AG04450 (cell line): ENCODE measurements at regions not wholly inside any gene's neighbourhood (a gene's known extent, or its start where the extent isn't known, plus 50 kb on each side); places are given as distances from the start of the nearest gene placed in this dataset.

ENCODE experiments used
- CTCF ChIA-PET: fragments of 300-600, 350-600 bp; formaldehyde crosslinking; extraction: SDS; loops from one replicate; lab custom pipeline; 2022; ENCODE audit warnings: antibody characterized with exemption, inconsistent platforms; lab: Charles Lee
- POLR2A ChIA-PET: fragments of 350-600 bp; formaldehyde crosslinking; extraction: SDS; loops from one replicate; lab custom pipeline; 2021; ENCODE audit warnings: antibody characterized with exemption, inconsistent platforms; lab: Yijun Ruan, JAX
- DNase-seq: peaks from one replicate; pipeline ENCODE4 v3.0.0-alpha.2; 2011; ENCODE audit warnings: low read depth, low spot score
- H3K27ac ChIP-seq: one replicate; pipeline ENCODE4 v1.5.1; 2012; ENCODE audit warnings: low read depth, low read length, control low read depth
- H3K27me3 ChIP-seq: one replicate; pipeline ENCODE4 v1.6.0; 2012; ENCODE audit warnings: low read length; ENCODE audit not compliant: control insufficient read depth, insufficient read depth
- H3K4me3 ChIP-seq: 2 replicates; pipeline ENCODE4 v1.5.1; 2011; ENCODE audit warnings: mild to moderate bottlenecking, low read depth, low read length, control low read depth
- H3K9me3 ChIP-seq: 2 replicates; pipeline ENCODE4 v1.5.1; 2012; ENCODE audit warnings: low read length; ENCODE audit not compliant: control insufficient read depth, insufficient read depth
- TF ChIP-seq, protein P1 (sequence below): IDR thresholded peaks from 2 replicates; pipeline ENCODE4 v1.5.1; 2011; ENCODE audit warnings: low read depth, low read length, control low read depth, inconsistent platforms

DNA sequence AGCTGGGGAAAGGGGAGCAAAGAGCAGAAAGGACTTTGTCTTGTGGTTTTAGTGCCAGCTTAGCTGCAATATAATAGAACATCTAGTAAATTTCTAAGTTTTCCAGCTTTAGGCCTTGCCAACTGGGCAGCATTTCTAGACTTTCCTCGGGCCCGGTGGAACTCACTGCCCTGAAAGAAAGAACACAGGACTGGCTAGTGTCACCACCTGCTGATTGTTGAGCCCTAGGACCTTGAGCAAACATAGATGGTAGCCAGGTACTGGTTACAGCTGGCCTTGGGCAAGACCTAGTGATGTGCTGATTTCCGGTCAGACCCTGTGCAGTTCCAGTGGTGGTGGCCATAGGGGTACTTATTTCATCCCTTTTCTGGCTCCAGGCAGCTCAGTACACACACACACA is 753.2 kb upstream of the B3GALT2 start:
- Histone ChIP-seq H3K4me3 (no peak overlapping the region), H3K9me3 (no peaks in the 10 kb centered on the region; the same call in 1 of the 2 replicates), H3K27ac (no peak overlapping the region), H3K27me3 (no peaks in the 10 kb centered on the region)
- CTCF ChIA-PET = no interaction called here
- POLR2A ChIA-PET = no interaction called here
- TF ChIP-seq, protein P1, sequence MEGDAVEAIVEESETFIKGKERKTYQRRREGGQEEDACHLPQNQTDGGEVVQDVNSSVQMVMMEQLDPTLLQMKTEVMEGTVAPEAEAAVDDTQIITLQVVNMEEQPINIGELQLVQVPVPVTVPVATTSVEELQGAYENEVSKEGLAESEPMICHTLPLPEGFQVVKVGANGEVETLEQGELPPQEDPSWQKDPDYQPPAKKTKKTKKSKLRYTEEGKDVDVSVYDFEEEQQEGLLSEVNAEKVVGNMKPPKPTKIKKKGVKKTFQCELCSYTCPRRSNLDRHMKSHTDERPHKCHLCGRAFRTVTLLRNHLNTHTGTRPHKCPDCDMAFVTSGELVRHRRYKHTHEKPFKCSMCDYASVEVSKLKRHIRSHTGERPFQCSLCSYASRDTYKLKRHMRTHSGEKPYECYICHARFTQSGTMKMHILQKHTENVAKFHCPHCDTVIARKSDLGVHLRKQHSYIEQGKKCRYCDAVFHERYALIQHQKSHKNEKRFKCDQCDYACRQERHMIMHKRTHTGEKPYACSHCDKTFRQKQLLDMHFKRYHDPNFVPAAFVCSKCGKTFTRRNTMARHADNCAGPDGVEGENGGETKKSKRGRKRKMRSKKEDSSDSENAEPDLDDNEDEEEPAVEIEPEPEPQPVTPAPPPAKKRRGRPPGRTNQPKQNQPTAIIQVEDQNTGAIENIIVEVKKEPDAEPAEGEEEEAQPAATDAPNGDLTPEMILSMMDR = no peak
- no peak for DNase-seq

GRCh38 chr1:193937308-193937707 is 750.9 kb upstream of the B3GALT2 start:
- H3K9me3 ChIP-seq = no peaks in the 10 kb centered on the region; the same call in 1 of the 2 replicates
- no peak overlapping the region for H3K27ac ChIP-seq
- no peak overlapping the region for H3K4me3 ChIP-seq
- POLR2A ChIA-PET = no interaction called here
- no peaks in the 10 kb centered on the region for H3K27me3 ChIP-seq
- DNase-seq = no peak
- CTCF ChIA-PET = no interaction called here
- TF ChIP-seq, protein P1 = no peak

- TF ChIP-seq, protein P1 = no peak
- no peak overlapping the region for H3K27ac ChIP-seq
- CTCF ChIA-PET = no interaction called here
- H3K27me3 ChIP-seq = no peaks in the 10 kb centered on the region
- H3K9me3 ChIP-seq = no peaks in the 10 kb centered on the region; the same call in 1 of the 2 replicates
- no peak overlapping the region for H3K4me3 ChIP-seq
- DNase-seq = no peak
- POLR2A ChIA-PET = no interaction called here
Observed at GRCh38 chr1:193932979-193933378, 746.6 kb upstream of the B3GALT2 start.

- CTCF ChIA-PET = no interaction called here
- POLR2A ChIA-PET = no interaction called here
- TF ChIP-seq, protein P1 = no peak
- Histone ChIP-seq H3K4me3 (no peak overlapping the region), H3K27me3 (no peaks in the 10 kb centered on the region), H3K9me3 (peaks cover 11% of the 10 kb centered on the region), H3K27ac (no peak overlapping the region)
- DNase-seq = no peak
Observed at GRCh38 chr1:193931356-193931755, 744.9 kb upstream of the B3GALT2 start.

DNA sequence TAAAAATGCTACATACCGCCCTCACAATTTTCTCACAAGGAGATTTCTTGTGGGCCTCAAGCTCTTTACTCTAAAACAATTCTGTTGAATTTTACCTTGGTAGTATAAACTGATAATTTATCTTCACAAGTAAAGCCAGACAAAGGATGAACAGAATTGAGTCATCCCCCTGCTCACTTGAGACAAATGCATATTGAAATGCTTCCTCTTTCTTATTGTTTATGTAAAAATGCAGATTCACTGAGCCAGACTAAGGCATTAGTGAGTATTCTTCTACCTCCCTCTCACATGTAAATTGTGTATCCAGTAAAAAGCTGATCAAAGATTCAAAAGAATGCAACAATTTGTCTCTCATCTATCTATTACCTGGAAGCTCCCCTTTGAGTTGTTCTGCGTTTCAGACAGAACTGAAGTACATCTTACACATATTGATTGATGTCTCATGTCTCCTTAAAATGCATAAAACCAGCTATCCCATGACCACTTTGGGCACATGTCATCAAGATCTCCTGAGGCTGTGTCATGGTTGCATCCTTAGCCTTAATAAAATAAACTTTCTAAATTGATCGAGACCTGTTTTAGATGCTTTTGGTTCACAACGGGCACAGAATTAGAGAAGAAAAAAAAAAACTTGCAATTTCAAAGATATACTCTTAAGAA is 743.1 kb upstream of the B3GALT2 start:
- no peak overlapping the region for H3K27ac ChIP-seq
- H3K4me3 ChIP-seq = no peak overlapping the region
- TF ChIP-seq, protein P1 = no peak
- no peaks in the 10 kb centered on the region for H3K27me3 ChIP-seq
- DNase-seq = no peak
- CTCF ChIA-PET = no interaction called here
- POLR2A ChIA-PET = no interaction called here
- H3K9me3 ChIP-seq = peaks cover 11% of the 10 kb centered on the region
